GM12875 (cell line): ENCODE measurements at regions not wholly inside any gene's neighbourhood (a gene's known extent, or its start where the extent isn't known, plus 50 kb on each side); places are given as distances from the start of the nearest gene placed in this dataset.

ENCODE experiments used
- H3K4me3 ChIP-seq: one replicate; pipeline ENCODE4 v1.5.1; 2011; ENCODE audit warnings: low read depth, low read length, control low read depth
- CTCF ChIP-seq: IDR thresholded peaks from 2 replicates; pipeline ENCODE4 v1.5.1; 2011; ENCODE audit warnings: low read depth, mild to moderate bottlenecking, control low read depth, inconsistent platforms, low read length, moderate library complexity, borderline replicate concordance; ENCODE audit not compliant: insufficient read depth

GRCh38 chr9:23412046-23412445 lies 414.0 kb downstream of the ELAVL2 start:
- no peak overlapping the region for H3K4me3 ChIP-seq
- no peak for TF ChIP-seq CTCF

DNA sequence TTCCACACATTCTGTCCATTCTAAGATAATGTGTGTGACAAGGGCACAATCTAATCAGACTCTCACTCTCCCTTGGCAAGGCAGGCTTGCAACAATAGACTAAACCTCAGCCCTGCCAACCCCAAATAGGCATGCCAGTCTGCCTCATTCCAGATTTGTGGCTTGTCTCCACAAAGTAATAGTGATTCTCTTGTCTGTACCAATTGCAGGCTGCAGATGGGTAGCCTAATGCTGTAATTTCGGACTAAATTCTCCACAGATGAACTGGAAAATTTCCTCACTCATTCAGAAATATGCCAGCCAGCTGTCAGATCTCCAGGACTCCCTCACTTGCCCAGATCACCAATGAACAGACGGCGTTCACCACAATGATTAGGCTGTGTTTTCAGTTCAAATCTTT lies 413.6 kb downstream of the ELAVL2 start:
- no peak for TF ChIP-seq CTCF
- H3K4me3 ChIP-seq, result no peak overlapping the region

GRCh38 chr9:23413541-23413940 lies 412.5 kb downstream of the ELAVL2 start:
- no peak for TF ChIP-seq CTCF
- H3K4me3 ChIP-seq, result no peak overlapping the region

DNA sequence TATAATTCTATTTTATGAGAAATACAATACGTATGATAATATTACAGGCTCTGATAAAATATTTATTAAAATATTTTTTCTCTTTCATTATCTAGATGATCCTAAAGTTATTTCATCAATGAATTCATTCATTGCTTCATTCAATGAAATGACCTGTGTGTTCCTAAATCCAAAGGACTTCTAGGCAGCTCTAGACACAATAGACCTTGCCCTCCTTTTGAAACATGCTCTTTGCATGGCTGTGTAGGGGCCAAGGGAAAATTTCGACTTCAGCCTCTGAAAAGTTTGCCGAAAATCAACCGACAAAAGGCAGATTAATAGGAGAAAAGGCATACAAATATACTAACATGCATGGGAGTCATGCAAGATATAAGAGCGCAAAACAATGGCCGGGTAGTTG lies 402.0 kb downstream of the ELAVL2 start:
- TF ChIP-seq CTCF, result no peak
- no peak overlapping the region for H3K4me3 ChIP-seq

DNA sequence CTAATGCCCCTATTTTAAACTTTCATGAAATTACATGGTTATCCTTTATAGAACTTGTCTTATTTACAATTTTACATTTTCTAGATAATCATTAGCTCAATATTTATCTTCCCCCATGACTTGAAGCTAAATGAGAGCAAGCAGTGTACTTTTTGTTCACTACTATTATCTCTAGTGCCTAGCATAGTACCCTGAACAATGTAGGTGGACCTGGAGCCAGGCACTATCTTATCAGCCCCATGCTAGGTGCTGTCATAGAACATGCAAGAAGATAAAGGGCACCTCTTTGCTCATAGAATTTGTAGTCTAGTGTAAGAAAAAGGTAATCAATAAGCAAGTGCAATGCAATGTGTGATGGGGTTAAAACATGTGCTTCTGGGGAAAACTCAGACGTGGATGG lies 399.9 kb downstream of the ELAVL2 start:
- H3K4me3 ChIP-seq, result no peak overlapping the region

GRCh38 chr9:23431459-23431858 lies 394.6 kb downstream of the ELAVL2 start:
- H3K4me3 ChIP-seq, result no peak overlapping the region
- TF ChIP-seq CTCF, result no peak

More for the DNA sequence above, 399.9 kb downstream of the ELAVL2 start:
- TF ChIP-seq CTCF, result no peak

GRCh38 chr9:23434654-23435053 lies 391.4 kb downstream of the ELAVL2 start:
- no peak overlapping the region for H3K4me3 ChIP-seq
- no peak for TF ChIP-seq CTCF
